Glutamatergic neuron (in vitro differentiated cells): ENCODE measurements at regions not wholly inside any gene's neighbourhood (a gene's known extent, or its start where the extent isn't known, plus 50 kb on each side); places are given as distances from the start of the nearest gene placed in this dataset.

ENCODE experiments used
- DNase-seq: peaks from one replicate; pipeline ENCODE4 v3.0.0; 2022
- H3K27ac Mint-ChIP-seq: one replicate; pipeline ENCODE4 v1.8.0; 2020; ENCODE audit warnings: mild to moderate bottlenecking, mixed read lengths, inconsistent platforms; ENCODE audit not compliant: unreplicated experiment
- H3K27me3 Mint-ChIP-seq: one replicate; pipeline ENCODE4 v1.8.0; 2020; ENCODE audit warnings: mild to moderate bottlenecking, moderate library complexity, mixed read lengths, inconsistent platforms; ENCODE audit not compliant: unreplicated experiment
- H3K36me3 Mint-ChIP-seq: one replicate; pipeline ENCODE4 v1.8.0; 2020; ENCODE audit warnings: mild to moderate bottlenecking, mixed read lengths, inconsistent platforms; ENCODE audit not compliant: unreplicated experiment
- H3K4me1 Mint-ChIP-seq: one replicate; pipeline ENCODE4 v1.8.0; 2020; ENCODE audit warnings: mild to moderate bottlenecking, low read depth, mixed read lengths, inconsistent platforms; ENCODE audit not compliant: unreplicated experiment
- H3K4me3 Mint-ChIP-seq: one replicate; pipeline ENCODE4 v1.8.0; 2020; ENCODE audit warnings: mild to moderate bottlenecking, mixed read lengths, inconsistent platforms; ENCODE audit not compliant: unreplicated experiment
- H3K9me3 Mint-ChIP-seq: one replicate; pipeline ENCODE4 v1.8.0; 2020; ENCODE audit warnings: mild to moderate bottlenecking, moderate library complexity, mixed read lengths, inconsistent platforms; ENCODE audit not compliant: unreplicated experiment
- TF ChIP-seq, protein P1 (sequence below): fragments of 200-600 bp; sonication (generic); IDR thresholded peaks from one replicate; pipeline ENCODE4 v1.5.0; 2021; ENCODE audit not compliant: partially characterized antibody, unreplicated experiment

DNA sequence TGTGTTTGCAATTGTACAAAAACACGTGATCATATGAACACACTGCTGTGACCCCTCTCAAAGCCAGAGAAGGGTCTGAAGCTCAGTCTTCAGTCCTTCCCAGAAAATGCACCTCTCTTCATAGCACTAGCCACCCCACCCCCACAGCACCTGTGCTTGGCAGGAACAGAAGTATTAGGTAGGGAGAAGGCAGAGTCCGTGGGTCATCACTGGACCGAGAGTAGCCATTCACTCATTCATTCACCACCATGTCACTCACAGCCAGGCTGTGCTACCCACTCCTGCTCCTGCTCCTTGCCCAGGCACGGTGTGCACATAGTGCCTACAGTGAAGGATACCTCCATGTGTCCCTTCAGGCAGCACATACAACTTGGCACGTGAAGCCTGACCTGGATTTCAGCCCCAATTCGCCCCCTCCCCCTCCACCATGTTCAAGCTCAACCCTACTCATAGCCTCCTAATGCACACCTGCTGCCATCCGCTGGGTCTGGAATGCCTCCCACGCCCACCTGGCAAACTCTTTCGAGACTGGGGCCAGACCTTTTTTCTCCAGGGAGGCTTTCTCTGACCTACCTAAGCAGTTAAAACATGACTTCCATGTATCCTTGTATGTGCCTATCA, 81.9 kb upstream of the GALNT2 start:
- no peak overlapping the region for H3K4me3 Mint-ChIP-seq
- TF ChIP-seq, protein P1, sequence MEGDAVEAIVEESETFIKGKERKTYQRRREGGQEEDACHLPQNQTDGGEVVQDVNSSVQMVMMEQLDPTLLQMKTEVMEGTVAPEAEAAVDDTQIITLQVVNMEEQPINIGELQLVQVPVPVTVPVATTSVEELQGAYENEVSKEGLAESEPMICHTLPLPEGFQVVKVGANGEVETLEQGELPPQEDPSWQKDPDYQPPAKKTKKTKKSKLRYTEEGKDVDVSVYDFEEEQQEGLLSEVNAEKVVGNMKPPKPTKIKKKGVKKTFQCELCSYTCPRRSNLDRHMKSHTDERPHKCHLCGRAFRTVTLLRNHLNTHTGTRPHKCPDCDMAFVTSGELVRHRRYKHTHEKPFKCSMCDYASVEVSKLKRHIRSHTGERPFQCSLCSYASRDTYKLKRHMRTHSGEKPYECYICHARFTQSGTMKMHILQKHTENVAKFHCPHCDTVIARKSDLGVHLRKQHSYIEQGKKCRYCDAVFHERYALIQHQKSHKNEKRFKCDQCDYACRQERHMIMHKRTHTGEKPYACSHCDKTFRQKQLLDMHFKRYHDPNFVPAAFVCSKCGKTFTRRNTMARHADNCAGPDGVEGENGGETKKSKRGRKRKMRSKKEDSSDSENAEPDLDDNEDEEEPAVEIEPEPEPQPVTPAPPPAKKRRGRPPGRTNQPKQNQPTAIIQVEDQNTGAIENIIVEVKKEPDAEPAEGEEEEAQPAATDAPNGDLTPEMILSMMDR: no peak
- H3K9me3 Mint-ChIP-seq: no peaks in the 10 kb centered on the region
- H3K4me1 Mint-ChIP-seq: peaks cover 5% of the 10 kb centered on the region
- no peak overlapping the region for H3K27ac Mint-ChIP-seq
- DNase-seq: no peak
- peaks cover 1% of the 10 kb centered on the region for H3K27me3 Mint-ChIP-seq
- peaks cover 4% of the 10 kb centered on the region for H3K36me3 Mint-ChIP-seq

DNA sequence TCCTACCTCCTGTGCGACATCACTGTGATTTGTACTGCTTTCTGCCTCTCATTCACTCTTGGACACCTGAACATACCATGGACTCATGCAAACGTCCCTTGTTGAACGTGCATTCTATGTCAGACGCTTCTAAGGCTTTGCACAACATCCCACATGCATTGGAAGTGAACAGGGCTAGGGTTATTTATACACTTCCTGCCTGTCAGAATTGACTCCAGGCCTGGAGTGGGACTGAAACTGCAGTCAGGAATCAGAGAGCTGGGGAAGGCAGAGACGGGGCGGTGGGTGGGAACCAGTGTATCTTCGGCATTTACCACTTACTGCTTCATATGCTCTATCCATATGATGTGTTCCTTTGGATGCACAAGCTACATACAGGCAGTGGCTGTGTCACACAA, 81.4 kb upstream of the GALNT2 start:
- H3K9me3 Mint-ChIP-seq: no peaks in the 10 kb centered on the region
- H3K36me3 Mint-ChIP-seq: peaks cover 4% of the 10 kb centered on the region
- DNase-seq: no peak
- TF ChIP-seq, protein P1: no peak
- H3K27me3 Mint-ChIP-seq: peaks cover 1% of the 10 kb centered on the region
- H3K27ac Mint-ChIP-seq: no peak overlapping the region
- no peak overlapping the region for H3K4me3 Mint-ChIP-seq
- H3K4me1 Mint-ChIP-seq: peaks cover 5% of the 10 kb centered on the region

DNA sequence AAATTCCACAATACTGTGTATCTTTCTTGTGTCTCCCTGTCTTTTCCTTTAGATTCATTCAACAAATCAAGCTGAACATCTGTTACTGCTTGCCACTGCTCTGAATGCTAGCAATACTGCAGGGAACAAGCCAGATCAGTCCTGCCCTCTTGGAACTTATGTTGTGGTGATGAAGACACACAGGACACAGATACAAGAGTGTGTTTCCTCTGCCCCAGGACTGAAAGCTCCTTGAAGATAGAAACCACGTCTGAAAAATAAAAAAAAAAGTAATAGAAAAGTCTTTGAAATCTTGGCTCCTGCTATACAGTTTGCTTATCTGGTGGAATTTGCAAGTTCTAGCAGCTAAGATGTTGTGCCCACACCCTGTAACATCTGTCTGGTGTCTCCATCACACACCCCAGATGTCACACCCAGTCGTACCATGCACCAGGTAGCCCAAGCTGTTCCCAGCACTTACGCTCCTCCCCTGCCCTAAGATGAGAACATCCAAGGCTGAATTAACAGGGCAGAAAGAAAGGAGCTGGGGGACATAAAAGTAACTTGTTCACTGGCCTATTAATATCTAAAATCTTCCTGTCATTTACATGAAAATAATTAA, 80.2 kb upstream of the GALNT2 start:
- H3K27ac Mint-ChIP-seq: no peak overlapping the region
- peaks cover 2% of the 10 kb centered on the region for H3K36me3 Mint-ChIP-seq
- H3K9me3 Mint-ChIP-seq: no peaks in the 10 kb centered on the region
- H3K4me1 Mint-ChIP-seq: peaks cover 15% of the 10 kb centered on the region
- DNase-seq: no peak
- TF ChIP-seq, protein P1: no peak
- no peak overlapping the region for H3K4me3 Mint-ChIP-seq
- peaks cover 1% of the 10 kb centered on the region for H3K27me3 Mint-ChIP-seq

DNA sequence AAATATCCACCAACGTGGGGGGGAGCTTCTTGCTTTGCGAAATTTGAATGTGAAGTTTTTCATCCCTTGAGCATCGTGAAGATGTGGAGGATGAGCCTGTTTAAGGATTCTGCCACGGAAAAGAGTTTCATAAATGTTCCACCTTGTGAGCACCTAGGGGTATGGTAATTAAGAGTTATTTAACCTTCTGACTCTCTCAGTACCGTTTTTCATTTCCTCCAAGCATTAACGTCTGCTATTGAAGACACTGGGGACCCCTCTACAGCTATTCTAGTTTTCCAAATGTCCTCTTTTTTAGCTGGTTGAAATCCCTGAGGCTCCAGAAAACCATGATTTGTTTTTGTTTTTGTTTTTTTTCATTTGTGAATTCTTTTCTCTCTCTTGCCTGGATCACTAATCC, 79.1 kb upstream of the GALNT2 start:
- Mint-ChIP-seq H3K9me3 (no peaks in the 10 kb centered on the region), H3K36me3 (no peaks in the 10 kb centered on the region), H3K4me1 (peaks cover 16% of the 10 kb centered on the region), H3K27me3 (peaks cover 1% of the 10 kb centered on the region), H3K4me3 (no peak overlapping the region), H3K27ac (peak overlapping the region; percentile 6)
- TF ChIP-seq, protein P1: no peak
- no peak for DNase-seq

DNA sequence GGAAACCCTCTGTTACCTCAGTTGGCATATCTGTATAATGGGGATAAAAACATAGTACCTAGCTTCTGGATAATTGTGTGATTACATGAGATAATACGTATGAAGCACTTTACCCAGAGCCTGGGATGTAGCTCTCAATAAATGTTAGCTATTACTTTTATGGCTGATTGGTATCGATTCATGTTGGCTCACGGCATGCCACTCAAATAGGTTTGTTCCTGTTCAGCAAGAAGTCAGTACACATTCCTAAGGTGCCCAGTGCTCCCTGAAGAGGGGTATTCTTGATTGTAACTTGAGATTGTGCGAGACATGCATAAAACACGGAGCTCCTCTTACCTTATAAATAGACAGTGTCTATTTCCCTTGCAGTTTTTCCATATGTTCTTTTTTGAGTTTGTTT, 78.5 kb upstream of the GALNT2 start:
- TF ChIP-seq, protein P1: no peak
- Mint-ChIP-seq H3K27ac (peak overlapping the region; percentile 6), H3K36me3 (no peaks in the 10 kb centered on the region), H3K4me1 (peaks cover 16% of the 10 kb centered on the region), H3K4me3 (no peak overlapping the region), H3K27me3 (peaks cover 1% of the 10 kb centered on the region), H3K9me3 (no peaks in the 10 kb centered on the region)
- no peak for DNase-seq
